ENCODE measurements at regions not wholly inside any gene's neighbourhood (a gene's known extent, or its start where the extent isn't known, plus 50 kb on each side); places are given as distances from the start of the nearest gene placed in this dataset.
A peak's percentile ranks its signal among the peaks of the same experiment; 100 is the strongest.

DNA sequence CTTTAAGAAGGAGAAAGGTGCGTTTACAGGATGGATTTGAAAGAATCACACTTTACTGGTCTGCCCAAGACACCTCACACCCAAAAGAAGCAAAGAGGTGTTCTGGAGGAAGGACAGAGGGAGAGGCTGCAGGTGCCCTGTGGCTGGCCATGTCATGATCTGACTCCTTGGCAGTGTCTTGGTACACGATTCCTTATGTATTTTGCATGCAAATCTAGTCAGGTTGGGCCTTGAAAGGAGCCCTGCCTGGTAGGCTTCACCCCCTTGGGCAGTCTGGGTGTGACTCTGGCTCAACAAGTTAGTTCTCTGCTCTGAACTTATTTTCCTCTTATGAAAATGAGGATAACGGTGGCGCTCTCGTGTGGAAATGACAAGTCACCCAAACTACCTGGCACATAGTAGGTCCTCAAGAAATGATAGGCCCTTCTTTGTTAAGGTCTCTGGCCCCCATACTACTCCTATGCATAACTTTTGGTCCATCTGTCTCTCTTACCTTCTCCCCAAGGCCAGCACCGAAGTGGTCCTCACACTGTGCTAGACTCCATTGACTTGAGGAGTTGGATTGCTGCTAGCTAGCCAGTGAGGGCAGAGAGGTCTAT lies 212.5 kb downstream of the SEMA6A start:
- Histone ChIP-seq H3K9me3 (no peaks in the 10 kb centered on the region), H3K27ac (peak overlapping the region; percentile 44 to 66), H3K4me1 (peaks cover 0 to 43% of the 10 kb centered on the region in 2 donors), H3K4me3 (peak overlapping the region in 1 of 2 donors; percentile 48), H3K36me3 (no peaks in the 10 kb centered on the region), H3K27me3 (no peaks in the 10 kb centered on the region)
- TF ChIP-seq, protein P1, sequence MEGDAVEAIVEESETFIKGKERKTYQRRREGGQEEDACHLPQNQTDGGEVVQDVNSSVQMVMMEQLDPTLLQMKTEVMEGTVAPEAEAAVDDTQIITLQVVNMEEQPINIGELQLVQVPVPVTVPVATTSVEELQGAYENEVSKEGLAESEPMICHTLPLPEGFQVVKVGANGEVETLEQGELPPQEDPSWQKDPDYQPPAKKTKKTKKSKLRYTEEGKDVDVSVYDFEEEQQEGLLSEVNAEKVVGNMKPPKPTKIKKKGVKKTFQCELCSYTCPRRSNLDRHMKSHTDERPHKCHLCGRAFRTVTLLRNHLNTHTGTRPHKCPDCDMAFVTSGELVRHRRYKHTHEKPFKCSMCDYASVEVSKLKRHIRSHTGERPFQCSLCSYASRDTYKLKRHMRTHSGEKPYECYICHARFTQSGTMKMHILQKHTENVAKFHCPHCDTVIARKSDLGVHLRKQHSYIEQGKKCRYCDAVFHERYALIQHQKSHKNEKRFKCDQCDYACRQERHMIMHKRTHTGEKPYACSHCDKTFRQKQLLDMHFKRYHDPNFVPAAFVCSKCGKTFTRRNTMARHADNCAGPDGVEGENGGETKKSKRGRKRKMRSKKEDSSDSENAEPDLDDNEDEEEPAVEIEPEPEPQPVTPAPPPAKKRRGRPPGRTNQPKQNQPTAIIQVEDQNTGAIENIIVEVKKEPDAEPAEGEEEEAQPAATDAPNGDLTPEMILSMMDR (IDR thresholded peaks at IDR 0.05) = peak in 1 of 2 donors; percentile 18
- DNase-seq (ENCODE audit: low spot score) = no peak

DNA sequence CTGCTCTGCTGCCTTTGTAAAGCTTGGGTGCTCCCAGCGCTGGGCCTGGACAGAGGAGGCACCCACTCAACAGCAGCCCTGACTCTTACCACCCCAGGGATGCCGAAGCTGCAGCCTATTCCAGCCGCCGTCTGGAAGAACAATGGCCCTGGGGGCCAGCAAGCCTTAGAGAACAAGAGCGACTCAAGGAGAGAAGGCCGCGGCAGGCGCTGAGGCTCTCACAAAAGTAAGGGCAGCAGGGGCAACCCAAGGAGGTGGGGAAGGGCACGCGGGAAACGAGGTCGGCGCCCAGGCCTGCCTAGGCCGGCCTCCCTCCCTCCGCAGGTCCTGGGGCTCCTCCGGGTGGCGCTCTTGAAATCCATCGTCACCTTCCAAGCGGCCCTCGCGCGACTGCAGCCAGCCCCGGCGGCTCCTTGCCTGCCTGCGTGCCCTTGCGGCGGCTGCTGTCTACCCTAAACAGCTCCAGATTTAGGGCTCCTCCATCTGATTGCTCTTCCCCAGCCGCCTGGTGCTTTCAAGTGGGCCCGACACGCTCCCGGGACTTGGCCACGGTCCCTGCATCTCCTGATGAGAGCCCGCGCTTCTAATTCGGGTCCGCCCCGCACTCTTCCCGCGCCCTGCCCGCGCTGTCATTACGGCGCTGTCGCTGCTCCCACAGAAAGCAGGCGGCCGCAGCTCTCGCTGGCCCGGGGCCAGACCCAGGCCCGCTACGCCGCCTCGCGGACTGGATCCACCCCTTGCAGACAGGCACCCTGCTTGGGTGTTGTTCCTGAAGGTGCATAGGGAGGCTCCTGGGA lies 213.3 kb downstream of the SEMA6A start:
- TF ChIP-seq, protein P1 (IDR thresholded peaks at IDR 0.05) = peak in 1 of 2 donors; percentile 64
- Histone ChIP-seq H3K9me3 (no peaks in the 10 kb centered on the region), H3K27ac (peak overlapping the region; percentile 44 to 66), H3K4me1 (peaks cover 0 to 46% of the 10 kb centered on the region in 2 donors), H3K27me3 (no peaks in the 10 kb centered on the region), H3K4me3 (peak overlapping the region; percentile 16 to 48), H3K36me3 (no peaks in the 10 kb centered on the region)
- DNase-seq (ENCODE audit: low spot score) = peak; percentile 68

DNA sequence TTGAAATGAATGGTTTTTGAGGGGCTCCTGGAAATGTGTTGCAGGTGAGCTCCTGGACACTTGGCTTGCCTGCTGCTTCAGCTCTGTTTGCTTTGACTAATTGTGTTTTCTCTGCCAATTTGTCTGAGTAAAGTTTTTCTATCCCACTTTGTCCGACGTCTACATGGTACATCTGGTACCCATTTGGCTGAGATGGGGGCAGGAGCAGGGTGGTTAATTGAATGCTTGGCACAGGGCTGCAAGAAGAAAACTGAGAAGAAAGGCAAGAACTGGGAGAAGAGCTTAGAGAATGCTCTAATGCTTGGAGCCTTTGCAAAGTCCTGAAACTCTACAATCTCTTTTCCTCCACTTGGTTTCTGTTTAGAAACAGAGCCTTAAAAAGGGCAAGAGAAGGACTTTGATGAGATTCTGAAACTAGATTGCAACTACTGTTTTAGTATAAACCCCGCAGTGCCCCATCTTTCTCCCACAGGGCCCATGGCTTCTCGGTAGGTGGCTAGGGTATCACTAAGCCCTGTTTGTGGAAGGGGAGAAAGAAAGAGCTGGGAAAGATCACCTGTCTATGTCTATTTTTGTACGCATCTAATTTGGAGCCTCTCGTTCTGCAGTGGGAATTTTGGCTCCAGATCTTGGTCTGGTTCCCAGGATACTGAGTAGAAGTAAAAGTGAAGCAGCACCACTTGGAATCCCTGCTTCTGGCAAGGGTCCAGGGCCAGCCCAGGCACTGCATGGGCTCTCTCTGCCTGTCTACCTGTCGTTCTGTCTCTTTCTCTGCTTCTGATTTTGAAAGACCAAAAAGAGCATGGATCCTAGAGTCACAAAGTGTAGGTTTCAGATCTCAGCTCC lies 214.4 kb downstream of the SEMA6A start:
- H3K27me3 ChIP-seq = no peaks in the 10 kb centered on the region
- H3K9me3 ChIP-seq = no peaks in the 10 kb centered on the region
- H3K36me3 ChIP-seq = no peaks in the 10 kb centered on the region
- TF ChIP-seq, protein P1 (IDR thresholded peaks at IDR 0.05) = no peak
- H3K4me1 ChIP-seq = peaks cover 0 to 46% of the 10 kb centered on the region in 2 donors
- DNase-seq (ENCODE audit: low spot score) = no peak
- H3K27ac ChIP-seq = peak overlapping the region; percentile 44 to 66
- no peak overlapping the region for H3K4me3 ChIP-seq

DNA sequence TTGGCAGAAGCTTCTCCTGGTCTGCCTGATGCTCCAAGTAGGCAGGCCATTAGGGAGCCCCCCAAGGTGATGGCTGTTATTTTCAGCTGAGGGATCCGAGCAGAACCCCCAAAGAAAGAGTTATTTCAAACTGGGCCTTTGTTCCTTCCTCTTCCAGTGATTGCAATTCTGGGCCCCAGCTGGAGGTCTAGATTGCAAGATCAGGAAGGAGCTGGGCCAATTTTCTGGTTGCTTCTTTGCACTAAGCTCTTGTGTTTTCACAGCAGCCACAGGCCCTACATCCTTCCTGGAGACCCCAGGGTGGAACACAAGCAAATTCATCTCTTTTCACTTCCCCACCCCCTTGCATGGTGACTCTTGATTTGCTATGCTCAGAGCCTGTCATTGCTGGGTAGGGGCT lies 215.0 kb downstream of the SEMA6A start:
- Histone ChIP-seq H3K27me3 (no peaks in the 10 kb centered on the region), H3K4me1 (peaks cover 0 to 46% of the 10 kb centered on the region in 2 donors), H3K36me3 (no peaks in the 10 kb centered on the region), H3K4me3 (no peak overlapping the region), H3K27ac (peak overlapping the region; percentile 44 to 66), H3K9me3 (peaks cover 0 to 6% of the 10 kb centered on the region in 2 donors)
- TF ChIP-seq, protein P1 (IDR thresholded peaks at IDR 0.05) = no peak
- no peak for DNase-seq (ENCODE audit: low spot score)

DNA sequence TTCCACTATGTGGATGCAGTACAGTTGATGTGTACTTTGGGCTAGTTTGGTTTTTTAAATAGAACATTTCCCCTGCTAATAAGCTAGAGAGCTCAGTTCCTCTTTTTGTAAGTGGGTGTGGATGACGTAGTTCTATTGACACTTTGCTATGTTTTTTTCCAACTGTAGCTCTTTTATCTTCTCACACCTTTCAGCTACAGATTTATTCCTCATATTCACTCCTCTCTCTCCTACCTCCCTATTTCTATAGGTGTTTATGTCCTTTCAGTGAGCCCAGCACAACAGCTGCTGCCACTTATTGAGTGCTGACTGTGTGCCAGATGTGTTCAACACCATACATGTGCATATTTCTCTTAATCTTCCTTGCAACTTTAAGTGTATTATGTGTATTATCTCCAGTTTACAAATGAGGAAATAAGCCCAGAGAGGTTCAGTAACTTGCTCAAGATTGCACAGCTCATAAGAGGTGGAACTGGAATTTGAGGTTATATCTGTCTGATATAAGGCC lies 215.7 kb downstream of the SEMA6A start:
- Histone ChIP-seq H3K4me1 (peaks cover 0 to 46% of the 10 kb centered on the region in 2 donors), H3K27ac (peak overlapping the region; percentile 32 to 66), H3K9me3 (peaks cover 0 to 11% of the 10 kb centered on the region in 2 donors), H3K4me3 (no peak overlapping the region), H3K36me3 (no peaks in the 10 kb centered on the region), H3K27me3 (no peaks in the 10 kb centered on the region)
- DNase-seq (ENCODE audit: low spot score) = no peak
- TF ChIP-seq, protein P1 (IDR thresholded peaks at IDR 0.05) = no peak
